NCI-H1694 (cell line): ENCODE measurements at regions not wholly inside any gene's neighbourhood (a gene's known extent, or its start where the extent isn't known, plus 50 kb on each side); places are given as distances from the start of the nearest gene placed in this dataset.
"Not testable (repeated sequence)": the region's sequence is repeated elsewhere in the genome, so short reads cannot be mapped to it uniquely, and the experiment has no call there.

Experiments
- DNase-seq: peaks from one replicate; lab custom pipeline; 2025; lab: John Stamatoyannopoulos, UW

- no peak for DNase-seq
These were observed 54.0 kb downstream of the RFPL4B start for GRCh38 chr6:112401083-112401482.

DNA sequence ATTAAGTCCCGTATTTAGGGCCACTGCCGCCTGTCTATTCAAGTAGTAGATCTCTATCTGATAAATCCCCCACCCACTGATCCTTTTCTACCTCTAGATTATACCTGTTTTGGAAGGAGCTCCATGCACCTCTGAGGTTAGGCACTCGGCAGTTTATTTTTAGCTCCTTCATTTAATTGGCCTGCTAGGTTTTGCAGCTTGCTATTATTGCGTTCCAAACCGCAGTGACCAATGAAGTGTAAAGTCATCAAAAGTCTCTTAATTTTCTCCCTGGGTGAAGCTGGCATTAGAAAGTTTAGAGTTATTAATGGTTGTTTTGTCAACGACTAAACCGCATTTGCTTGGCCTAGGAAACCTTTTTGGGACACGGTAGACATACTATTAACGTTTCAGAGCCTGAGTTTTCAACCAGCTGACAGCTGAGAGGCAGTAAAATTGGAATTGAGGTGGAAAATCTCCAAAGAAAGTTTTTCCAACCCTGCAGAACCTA lies 60.0 kb downstream of the RFPL4B start:
- no peak for DNase-seq

DNA sequence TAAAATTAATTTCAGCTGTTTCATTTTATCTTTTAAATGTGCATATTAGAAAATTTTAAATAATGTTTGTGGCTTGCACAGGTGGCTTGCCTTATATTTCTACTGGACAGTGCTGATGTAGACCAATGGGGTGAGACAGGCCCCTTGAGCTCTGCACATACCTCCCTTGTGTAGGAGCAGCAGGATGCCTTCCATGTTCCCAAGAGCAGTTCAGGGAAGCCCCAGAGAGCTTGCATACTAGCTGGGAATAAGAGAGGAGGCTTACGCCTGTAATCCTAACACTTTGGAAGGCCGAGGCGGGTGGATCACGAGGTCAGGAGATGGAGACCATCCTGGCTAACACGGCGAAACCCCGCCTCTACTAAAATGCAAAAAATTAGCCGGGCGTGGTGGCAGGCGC lies 61.4 kb downstream of the RFPL4B start:
- no peak for DNase-seq

GRCh38 chr6:112409311-112409710 lies 62.2 kb downstream of the RFPL4B start:
- no peak for DNase-seq

DNA sequence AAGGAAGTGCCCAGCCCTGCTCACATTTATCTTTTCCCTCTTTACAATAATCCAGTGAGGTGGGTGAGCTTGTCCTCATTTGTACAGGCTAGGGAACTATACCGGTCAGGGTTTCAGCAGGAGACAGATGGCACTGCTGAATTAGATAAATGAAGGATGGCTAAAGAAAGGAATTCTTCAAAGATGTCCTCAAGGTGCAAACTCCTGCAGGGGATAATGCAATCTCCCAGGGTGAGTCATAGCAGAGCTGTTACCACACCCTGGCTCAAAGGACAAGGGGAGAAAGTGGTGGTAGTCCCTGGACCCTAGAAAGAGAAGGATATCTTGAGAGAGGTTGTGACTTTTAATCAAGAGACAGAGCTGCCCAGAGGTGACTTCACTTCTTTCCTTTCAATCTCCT lies 66.7 kb downstream of the RFPL4B start:
- no peak for DNase-seq

DNA sequence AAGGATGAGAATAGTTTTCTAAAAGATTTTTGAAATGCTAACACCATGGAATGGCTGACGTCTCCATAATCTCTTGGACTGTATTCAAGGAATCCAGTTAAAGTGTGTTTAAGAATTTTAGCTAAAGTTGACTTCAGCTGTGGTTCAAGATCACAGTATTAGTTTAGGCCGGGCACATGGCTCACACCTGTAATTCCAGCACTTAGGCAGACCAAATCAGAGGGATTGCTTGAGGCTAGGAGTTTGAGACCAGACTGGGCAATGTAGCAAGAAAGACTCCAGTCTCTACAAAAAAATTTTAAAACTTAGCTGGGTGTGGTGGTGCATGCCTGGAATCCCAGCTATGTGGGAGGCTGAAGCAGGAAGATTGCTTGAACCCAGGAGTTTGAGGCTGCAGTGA lies 68.2 kb downstream of the RFPL4B start:
- DNase-seq = no peak

- no peak for DNase-seq
These were observed 69.7 kb downstream of the RFPL4B start for GRCh38 chr6:112416866-112417265.

DNA sequence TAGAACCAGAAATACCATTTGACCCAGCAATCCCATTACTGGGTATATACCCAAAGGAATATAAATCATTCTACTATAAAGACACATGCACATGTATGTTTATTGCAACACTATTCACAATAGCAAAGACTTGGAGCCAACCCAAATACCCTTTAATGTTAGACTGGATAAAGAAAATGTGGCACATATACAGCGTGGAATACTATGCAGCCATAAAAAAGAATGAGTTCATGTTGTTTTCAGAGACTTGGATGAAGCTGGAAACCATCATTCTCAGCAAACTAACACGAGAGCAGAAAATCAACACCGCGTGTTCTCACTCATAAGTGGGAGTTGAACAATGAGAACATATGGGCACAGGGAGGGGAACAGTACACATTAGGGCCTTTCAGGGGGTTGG lies 79.9 kb downstream of the RFPL4B start:
- DNase-seq = not testable (repeated sequence)

GRCh38 chr6:112427499-112427898 lies 80.4 kb downstream of the RFPL4B start:
- no peak for DNase-seq

- DNase-seq = no peak
These were observed 81.3 kb downstream of the RFPL4B start for GRCh38 chr6:112428477-112428876.

DNA sequence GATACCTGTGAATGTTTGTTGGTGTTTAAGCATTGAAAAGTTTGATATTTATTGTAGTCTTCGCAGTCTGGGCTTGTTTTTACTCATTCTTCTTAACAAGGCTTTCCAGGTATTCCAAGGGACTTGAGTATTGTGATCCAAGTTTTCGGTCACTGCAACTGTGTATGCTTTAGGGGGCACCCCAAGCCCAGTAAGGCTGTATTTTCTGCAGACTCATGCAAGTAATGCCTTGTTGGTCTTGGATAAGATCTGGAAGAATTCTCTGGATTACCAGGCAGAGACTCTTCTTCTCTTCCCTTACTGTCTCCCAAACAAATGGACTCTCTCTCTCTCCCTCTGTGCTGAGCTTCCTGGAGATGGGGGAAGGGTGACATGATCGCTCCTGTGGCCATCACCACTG lies 82.1 kb downstream of the RFPL4B start:
- no peak for DNase-seq

DNA sequence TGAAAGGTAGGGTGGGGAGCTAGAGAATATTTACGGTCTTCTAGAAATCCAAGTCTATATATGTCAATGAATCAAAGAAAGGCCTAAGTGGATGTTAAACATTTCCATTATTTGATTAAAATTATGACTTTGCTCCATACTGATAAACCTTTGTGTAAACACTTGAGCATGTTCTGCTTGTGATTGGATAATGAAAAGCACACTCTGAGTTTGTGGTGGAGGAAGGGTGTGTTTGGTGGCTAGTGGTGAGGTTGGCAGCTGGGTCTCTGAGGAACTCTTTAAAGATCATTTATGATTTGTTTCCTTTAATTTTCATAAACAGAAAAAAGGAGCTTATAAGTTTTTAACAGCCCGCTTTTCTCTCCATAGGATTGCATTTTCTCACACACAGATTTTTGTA lies 84.7 kb downstream of the RFPL4B start:
- DNase-seq = no peak

- DNase-seq = no peak
These were observed 85.7 kb downstream of the RFPL4B start for GRCh38 chr6:112432853-112433252.

DNA sequence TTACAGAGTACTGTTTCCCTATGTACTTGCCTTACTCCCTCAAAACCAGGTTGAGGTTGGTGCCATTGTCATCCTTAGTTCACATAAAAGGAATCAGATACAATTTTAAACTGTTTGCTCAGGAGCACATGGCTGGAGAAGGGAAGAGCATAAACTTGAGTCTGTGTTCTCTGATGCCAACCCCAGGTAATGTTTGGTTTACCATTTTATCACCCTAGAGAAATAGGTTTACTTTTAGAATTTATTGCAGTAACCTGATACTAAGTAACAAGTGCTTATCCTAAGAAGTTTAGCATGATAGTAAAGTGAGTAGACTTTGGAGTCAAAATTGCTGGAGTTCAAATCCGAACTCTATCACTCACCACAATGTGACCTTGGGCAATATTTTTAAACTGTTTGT lies 86.3 kb downstream of the RFPL4B start:
- DNase-seq = no peak

GRCh38 chr6:112434896-112435435 lies 87.8 kb downstream of the RFPL4B start:
- no peak for DNase-seq

GRCh38 chr6:112437058-112437457 lies 89.9 kb downstream of the RFPL4B start:
- no peak for DNase-seq

DNA sequence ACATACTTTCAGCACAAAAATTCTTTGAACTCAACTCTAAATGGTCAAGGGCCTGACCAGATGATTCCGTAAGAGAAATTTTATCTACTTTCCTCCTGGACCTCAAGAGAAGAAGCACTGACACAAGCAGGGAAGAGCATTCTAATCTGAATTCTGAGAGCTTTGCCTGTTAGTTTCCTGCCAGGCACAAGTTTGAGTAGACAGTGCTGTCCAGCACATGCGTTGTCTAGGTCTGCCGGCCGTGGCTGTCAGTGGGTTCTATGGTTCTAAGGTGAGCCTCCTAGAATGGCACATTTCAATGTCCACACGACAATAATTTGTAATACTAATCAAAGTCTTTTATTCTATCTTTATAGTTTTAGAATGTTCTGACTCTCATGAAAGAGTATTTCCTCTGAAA lies 91.9 kb downstream of the RFPL4B start:
- no peak for DNase-seq

DNA sequence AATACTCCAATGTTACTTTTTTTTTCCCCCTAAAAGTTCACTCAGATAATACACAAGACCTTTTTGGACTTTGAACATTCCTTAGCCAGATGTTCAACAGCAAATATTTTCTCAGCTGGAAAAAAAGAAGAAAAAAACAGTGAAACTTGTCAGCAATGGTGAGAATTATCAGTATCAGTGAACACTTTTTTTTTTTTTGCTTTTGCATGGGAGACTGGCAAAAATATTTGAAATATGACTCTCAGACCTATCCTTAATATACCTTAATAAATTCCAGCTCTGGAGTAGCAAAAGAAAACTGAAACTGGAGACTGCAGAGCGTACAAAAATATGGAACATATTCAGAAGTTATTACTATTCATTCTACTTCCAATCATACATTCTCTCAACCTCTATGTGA lies 92.3 kb downstream of the RFPL4B start:
- no peak for DNase-seq

- DNase-seq = no peak
These were observed 94.5 kb downstream of the RFPL4B start for GRCh38 chr6:112441607-112442006.

GRCh38 chr6:112443179-112444065 lies 96.3 kb downstream of the RFPL4B start:
- DNase-seq = no peak

DNA sequence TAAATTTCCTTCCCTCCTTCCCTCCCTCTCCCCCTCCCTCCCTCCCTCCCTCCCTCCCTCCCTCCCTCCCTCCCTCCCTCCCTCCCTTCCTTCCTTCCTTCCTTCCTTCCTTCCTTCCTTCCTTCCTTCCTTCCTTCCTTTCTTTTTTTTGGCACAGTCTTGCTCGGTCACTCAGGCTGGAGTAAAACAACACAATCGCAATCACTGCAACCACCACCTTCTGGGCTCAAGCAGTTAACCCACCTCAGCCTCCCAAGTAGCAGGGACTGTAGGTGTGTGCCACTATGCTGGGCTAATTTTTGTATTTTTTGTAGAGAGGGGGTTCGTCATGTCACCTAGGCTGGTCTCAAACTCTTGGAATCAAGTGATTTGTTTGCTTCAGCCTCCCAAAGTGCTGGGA lies 101.7 kb downstream of the RFPL4B start:
- not testable (repeated sequence) for DNase-seq

GRCh38 chr6:112450663-112451062 lies 103.5 kb downstream of the RFPL4B start:
- no peak for DNase-seq

DNA sequence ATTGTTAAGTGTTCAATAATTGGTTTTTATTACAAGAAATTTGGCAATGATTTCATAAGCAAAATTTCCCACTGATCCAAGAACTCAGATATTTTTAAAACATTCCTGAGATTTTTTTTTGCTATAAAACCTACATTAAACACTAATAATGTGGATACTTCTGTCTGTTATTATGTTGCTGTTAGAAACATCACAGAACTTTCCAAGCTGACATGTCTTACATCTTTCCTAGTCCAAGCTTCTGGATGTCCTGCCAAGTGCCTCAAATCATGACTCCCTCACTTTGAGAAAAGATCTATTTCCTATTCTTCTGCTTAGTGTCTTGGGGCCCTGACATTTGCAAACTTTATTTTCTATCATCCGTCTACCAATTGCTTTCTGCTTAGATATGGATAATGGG lies 110.8 kb downstream of the RFPL4B start:
- no peak for DNase-seq
